ENCODE measurements at regions not wholly inside any gene's neighbourhood (a gene's known extent, or its start where the extent isn't known, plus 50 kb on each side); places are given as distances from the start of the nearest gene placed in this dataset.
"Not testable (repeated sequence)": the region's sequence is repeated elsewhere in the genome, so short reads cannot be mapped to it uniquely, and the experiment has no call there.

GRCh38 chr1:192418552-192419285 lies 101.9 kb downstream of the RGS21 start:
- no peak for DNase-seq (ENCODE audit: extremely low read depth in 1 of 2, low read depth in 1 of 2)

GRCh38 chr1:192430644-192431043 lies 113.9 kb downstream of the RGS21 start:
- no peak for DNase-seq (ENCODE audit: extremely low read depth in 1 of 2, low read depth in 1 of 2)

GRCh38 chr1:192435704-192436103 lies 118.9 kb downstream of the RGS21 start:
- no peak for DNase-seq (ENCODE audit: extremely low read depth in 1 of 2, low read depth in 1 of 2)

- DNase-seq (ENCODE audit: extremely low read depth in 1 of 2, low read depth in 1 of 2): no peak
Measured at GRCh38 chr1:192436441-192437078, 119.8 kb downstream of the RGS21 start.

- DNase-seq (ENCODE audit: extremely low read depth in 1 of 2, low read depth in 1 of 2): no peak
Measured at GRCh38 chr1:192438737-192439136, 121.9 kb downstream of the RGS21 start.

- no peak for DNase-seq (ENCODE audit: extremely low read depth in 1 of 2, low read depth in 1 of 2)
Measured at GRCh38 chr1:192439373-192440025, 122.7 kb downstream of the RGS21 start.

GRCh38 chr1:192441492-192441891 lies 124.7 kb downstream of the RGS21 start:
- DNase-seq (ENCODE audit: extremely low read depth in 1 of 2, low read depth in 1 of 2): no peak

GRCh38 chr1:192442736-192443135 lies 125.9 kb downstream of the RGS21 start:
- no peak for DNase-seq (ENCODE audit: extremely low read depth in 1 of 2, low read depth in 1 of 2)

- no peak for DNase-seq (ENCODE audit: extremely low read depth in 1 of 2, low read depth in 1 of 2)
Measured at GRCh38 chr1:192443616-192444015, 126.8 kb downstream of the RGS21 start.

- DNase-seq (ENCODE audit: extremely low read depth in 1 of 2, low read depth in 1 of 2): no peak
Measured at GRCh38 chr1:192445241-192445640, 128.4 kb downstream of the RGS21 start.

GRCh38 chr1:192445839-192446489 lies 129.2 kb downstream of the RGS21 start:
- peak in 1 of 2 donors; percentile 14 for DNase-seq (ENCODE audit: extremely low read depth in 1 of 2, low read depth in 1 of 2)

- DNase-seq (ENCODE audit: extremely low read depth in 1 of 2, low read depth in 1 of 2): no peak
Measured at GRCh38 chr1:192448026-192448578, 127.5 kb upstream of the RGS1 start.

- DNase-seq (ENCODE audit: extremely low read depth in 1 of 2, low read depth in 1 of 2): no peak
Measured at GRCh38 chr1:192453360-192453992, 122.1 kb upstream of the RGS1 start.

GRCh38 chr1:192459467-192459866 lies 116.1 kb upstream of the RGS1 start:
- no peak for DNase-seq (ENCODE audit: extremely low read depth in 1 of 2, low read depth in 1 of 2)

GRCh38 chr1:192461684-192462083 lies 113.9 kb upstream of the RGS1 start:
- DNase-seq (ENCODE audit: extremely low read depth in 1 of 2, low read depth in 1 of 2): no peak

GRCh38 chr1:192462616-192463015 lies 113.0 kb upstream of the RGS1 start:
- DNase-seq (ENCODE audit: extremely low read depth in 1 of 2, low read depth in 1 of 2): no peak

- no peak for DNase-seq (ENCODE audit: extremely low read depth in 1 of 2, low read depth in 1 of 2)
Measured at GRCh38 chr1:192463661-192464060, 111.9 kb upstream of the RGS1 start.

- DNase-seq (ENCODE audit: extremely low read depth in 1 of 2, low read depth in 1 of 2): not testable (repeated sequence)
Measured at GRCh38 chr1:192465221-192465620, 110.4 kb upstream of the RGS1 start.

GRCh38 chr1:192474080-192474683 lies 101.4 kb upstream of the RGS1 start:
- DNase-seq (ENCODE audit: extremely low read depth in 1 of 2, low read depth in 1 of 2): no peak

- DNase-seq (ENCODE audit: extremely low read depth in 1 of 2, low read depth in 1 of 2): no peak
Measured at GRCh38 chr1:192475329-192475728, 100.2 kb upstream of the RGS1 start.

Data from stimulated activated CD8-positive, alpha-beta memory T cell treated with anti-CD3 and anti-CD28 coated beads, Interleukin-7, amount 100 ng/mL, for 48 hours (primary cell).